GM23338 (cell line): ENCODE measurements at regions not wholly inside any gene's neighbourhood (a gene's known extent, or its start where the extent isn't known, plus 50 kb on each side); places are given as distances from the start of the nearest gene placed in this dataset.

Source experiments
- ATAC-seq: fragments of 200-7000 bp; cut with Tn5 transposase; 3 replicates; pipeline ENCODE4 v1.9.1; 2020
- DNase-seq: peaks from one replicate; pipeline ENCODE4 v3.0.0-alpha.2; 2015; ENCODE audit warnings: low spot score
- H2AFZ ChIP-seq: fragments of 200-600 bp; sonication (generic); 2 replicates; pipeline ENCODE4 v1.8.0; 2016; ENCODE audit warnings: antibody characterized with exemption, mild to moderate bottlenecking, moderate library complexity
- H3F3A ChIP-seq: fragments of 200-600 bp; sonication (generic); replicated peaks from 2 replicates; pipeline ENCODE4 v1.8.0; 2017; ENCODE audit warnings: antibody characterized with exemption, mixed run types, low read depth
- H3K27ac ChIP-seq: fragments of 200-600 bp; sonication (generic); 2 replicates; pipeline ENCODE4 v1.6.1; 2016; ENCODE audit warnings: low read depth
- H3K27me3 ChIP-seq: fragments of 200-600 bp; sonication (generic); 2 replicates; pipeline ENCODE4 v1.8.0; 2016; ENCODE audit warnings: mild to moderate bottlenecking, mixed run types, moderate library complexity; ENCODE audit not compliant: insufficient read depth
- H3K36me3 ChIP-seq: fragments of 200-600 bp; sonication (generic); 2 replicates; pipeline ENCODE4 v1.8.0; 2016; ENCODE audit warnings: mild to moderate bottlenecking; ENCODE audit not compliant: insufficient read depth
- H3K4me1 ChIP-seq: fragments of 200-600 bp; sonication (generic); 2 replicates; pipeline ENCODE4 v1.8.0; 2016; ENCODE audit warnings: mild to moderate bottlenecking, moderate library complexity; ENCODE audit not compliant: insufficient read depth
- H3K4me2 ChIP-seq: fragments of 200-600 bp; sonication (generic); 2 replicates; pipeline ENCODE4 v1.7.1; 2017; ENCODE audit warnings: mixed run types
- H3K4me3 ChIP-seq: fragments of 200-600 bp; sonication (generic); 2 replicates; pipeline ENCODE4 v1.6.1; 2016; ENCODE audit warnings: mixed run types
- H3K79me2 ChIP-seq: fragments of 200-600 bp; sonication (generic); replicated peaks from 2 replicates; pipeline ENCODE4 v1.8.0; 2017; ENCODE audit warnings: mild to moderate bottlenecking; ENCODE audit not compliant: insufficient read depth
- H3K9me2 ChIP-seq: fragments of 200-600 bp; sonication (generic); 2 replicates; pipeline ENCODE4 v1.8.0; 2017; ENCODE audit not compliant: insufficient read depth
- H4K20me1 ChIP-seq: fragments of 200-600 bp; sonication (generic); replicated peaks from 2 replicates; pipeline ENCODE4 v1.8.0; 2017; ENCODE audit warnings: mild to moderate bottlenecking; ENCODE audit not compliant: insufficient read depth
- H3K27ac Mint-ChIP-seq: 2 replicates; pipeline ENCODE4 v1.8.0; 2020; ENCODE audit warnings: inconsistent platforms, mild to moderate bottlenecking, moderate library complexity, mixed read lengths
- H3K27me3 Mint-ChIP-seq: 3 replicates; pipeline ENCODE4 v1.8.0; 2022; ENCODE audit warnings: low read depth, mild to moderate bottlenecking, moderate library complexity, mixed read lengths, inconsistent platforms; ENCODE audit not compliant: insufficient read depth, poor library complexity
- H3K36me3 Mint-ChIP-seq: 3 replicates; pipeline ENCODE4 v1.8.0; 2021; ENCODE audit warnings: low read depth, mild to moderate bottlenecking, inconsistent platforms, moderate library complexity, mixed read lengths
- H3K4me1 Mint-ChIP-seq: 3 replicates; pipeline ENCODE4 v1.8.0; 2020; ENCODE audit warnings: mild to moderate bottlenecking, inconsistent platforms, mixed read lengths
- H3K4me3 Mint-ChIP-seq: 3 replicates; pipeline ENCODE4 v1.8.0; 2021; ENCODE audit warnings: moderate library complexity, mild to moderate bottlenecking, inconsistent platforms, mixed read lengths
- H3K9me3 Mint-ChIP-seq: 3 replicates; pipeline ENCODE4 v1.8.0; 2020; ENCODE audit warnings: moderate library complexity, mild to moderate bottlenecking, inconsistent platforms, mixed read lengths
- EZH2phosphoT487 ChIP-seq: fragments of 200-600 bp; sonication (generic); IDR thresholded peaks from one replicate; pipeline ENCODE4 v1.8.1; 2018; ENCODE audit warnings: antibody characterized with exemption; ENCODE audit not compliant: unreplicated experiment
- JUNB ChIP-seq: IDR thresholded peaks from one replicate; pipeline ENCODE4 v1.6.1; 2016; ENCODE audit warnings: antibody characterized with exemption; ENCODE audit not compliant: unreplicated experiment
- POLR2AphosphoS5 ChIP-seq: IDR thresholded peaks from 2 replicates; pipeline ENCODE4 v1.6.1; 2016; ENCODE audit warnings: antibody characterized with exemption, low read depth
- REST ChIP-seq: IDR thresholded peaks from one replicate; pipeline ENCODE4 v1.6.1; 2018; ENCODE audit warnings: antibody characterized with exemption; ENCODE audit not compliant: unreplicated experiment
- STAT1 ChIP-seq: IDR thresholded peaks from one replicate; pipeline ENCODE4 v1.6.1; 2016; ENCODE audit warnings: antibody characterized with exemption; ENCODE audit not compliant: unreplicated experiment
- ZNF114 ChIP-seq: fragments of 250-450 bp; sonication (Bioruptor Pico); IDR thresholded peaks from 2 replicates; pipeline ENCODE4 v1.5.0; 2020; ENCODE audit warnings: mild to moderate bottlenecking, moderate library complexity
- ZNF331 ChIP-seq: fragments of 250-450 bp; sonication (Bioruptor Pico); IDR thresholded peaks from 2 replicates; pipeline ENCODE4 v1.5.0; 2020; ENCODE audit warnings: low read depth, mild to moderate bottlenecking, moderate library complexity
- ZNF462 ChIP-seq: fragments of 250-450 bp; sonication (Bioruptor Pico); IDR thresholded peaks from 2 replicates; pipeline ENCODE4 v1.5.0; 2020; ENCODE audit warnings: mild to moderate bottlenecking, moderate library complexity
- TF ChIP-seq, protein P1 (sequence below), 2 experiments: fragments of 200-600 bp in 1 of 2; sonication (generic) in 1 of 2; conservative IDR thresholded peaks; 2 replicates each; pipeline versions ENCODE4 v1.5.1 to v1.6.1; 2016 to 2017; ENCODE audit warnings: antibody characterized with exemption in 2 of 2, low read depth in 2 of 2, mild to moderate bottlenecking in 2 of 2, moderate library complexity in 1 of 2
- TF ChIP-seq, protein P2 (sequence below): IDR thresholded peaks from 2 replicates; pipeline ENCODE4 v1.6.1; 2016; ENCODE audit warnings: antibody characterized with exemption

- TF ChIP-seq, protein P1, sequence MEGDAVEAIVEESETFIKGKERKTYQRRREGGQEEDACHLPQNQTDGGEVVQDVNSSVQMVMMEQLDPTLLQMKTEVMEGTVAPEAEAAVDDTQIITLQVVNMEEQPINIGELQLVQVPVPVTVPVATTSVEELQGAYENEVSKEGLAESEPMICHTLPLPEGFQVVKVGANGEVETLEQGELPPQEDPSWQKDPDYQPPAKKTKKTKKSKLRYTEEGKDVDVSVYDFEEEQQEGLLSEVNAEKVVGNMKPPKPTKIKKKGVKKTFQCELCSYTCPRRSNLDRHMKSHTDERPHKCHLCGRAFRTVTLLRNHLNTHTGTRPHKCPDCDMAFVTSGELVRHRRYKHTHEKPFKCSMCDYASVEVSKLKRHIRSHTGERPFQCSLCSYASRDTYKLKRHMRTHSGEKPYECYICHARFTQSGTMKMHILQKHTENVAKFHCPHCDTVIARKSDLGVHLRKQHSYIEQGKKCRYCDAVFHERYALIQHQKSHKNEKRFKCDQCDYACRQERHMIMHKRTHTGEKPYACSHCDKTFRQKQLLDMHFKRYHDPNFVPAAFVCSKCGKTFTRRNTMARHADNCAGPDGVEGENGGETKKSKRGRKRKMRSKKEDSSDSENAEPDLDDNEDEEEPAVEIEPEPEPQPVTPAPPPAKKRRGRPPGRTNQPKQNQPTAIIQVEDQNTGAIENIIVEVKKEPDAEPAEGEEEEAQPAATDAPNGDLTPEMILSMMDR (conservative IDR thresholded peaks at IDR 0.05; ENCODE audit: low read depth in 2 of 2): no peak
- TF ChIP-seq JUNB (no peak), ZNF114 (CRISPR knock-in tag) (no peak), STAT1 (no peak), ZNF462 (CRISPR knock-in tag) (no peak), POLR2AphosphoS5 (no peak), EZH2phosphoT487 (no peak)
Measured at GRCh38 chr2:111251711-111252110, 131.0 kb downstream of the BCL2L11 start (continued).

DNA sequence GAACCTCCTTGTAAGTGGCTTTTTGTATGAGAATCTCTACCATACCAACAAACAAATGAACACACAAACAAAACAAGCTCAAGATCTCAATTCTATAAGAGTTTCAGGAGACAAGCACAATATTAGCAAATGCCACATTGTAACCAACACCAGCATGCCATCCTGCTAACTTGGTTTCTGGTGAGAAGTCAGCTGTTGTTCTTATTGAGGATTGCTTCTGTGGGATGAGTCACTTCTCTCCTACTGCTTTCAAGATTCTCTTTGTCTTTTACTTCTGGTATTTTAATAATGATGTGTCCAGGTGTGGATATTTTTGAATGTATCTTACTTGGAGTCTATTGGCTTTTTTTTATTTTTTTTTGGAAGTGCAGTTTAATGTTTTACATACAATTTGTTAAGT is 131.7 kb downstream of the BCL2L11 start:
- Histone ChIP-seq H4K20me1 (no peaks in the 10 kb centered on the region), H3F3A (no peaks in the 10 kb centered on the region), H3K4me3 (no peak overlapping the region), H3K9me2 (peaks cover 15% of the 10 kb centered on the region), H3K79me2 (no peaks in the 10 kb centered on the region), H3K4me1 (no peaks in the 10 kb centered on the region), H3K36me3 (no peaks in the 10 kb centered on the region), H2AFZ (no peak overlapping the region), H3K27me3 (no peaks in the 10 kb centered on the region), H3K27ac (no peak overlapping the region), H3K4me2 (no peak overlapping the region)
- peaks cover 18% of the 10 kb centered on the region for H3K36me3 Mint-ChIP-seq
- no peak overlapping the region for H3K27ac Mint-ChIP-seq
- H3K27me3 Mint-ChIP-seq: peaks cover 10% of the 10 kb centered on the region
- H3K9me3 Mint-ChIP-seq: peaks cover 22% of the 10 kb centered on the region
- no peak overlapping the region for H3K4me3 Mint-ChIP-seq
- ATAC-seq: no peak
- no peaks in the 10 kb centered on the region for H3K4me1 Mint-ChIP-seq
- DNase-seq: no peak
- TF ChIP-seq REST: no peak
- TF ChIP-seq STAT1: no peak
- TF ChIP-seq POLR2AphosphoS5: no peak
- TF ChIP-seq, protein P2, sequence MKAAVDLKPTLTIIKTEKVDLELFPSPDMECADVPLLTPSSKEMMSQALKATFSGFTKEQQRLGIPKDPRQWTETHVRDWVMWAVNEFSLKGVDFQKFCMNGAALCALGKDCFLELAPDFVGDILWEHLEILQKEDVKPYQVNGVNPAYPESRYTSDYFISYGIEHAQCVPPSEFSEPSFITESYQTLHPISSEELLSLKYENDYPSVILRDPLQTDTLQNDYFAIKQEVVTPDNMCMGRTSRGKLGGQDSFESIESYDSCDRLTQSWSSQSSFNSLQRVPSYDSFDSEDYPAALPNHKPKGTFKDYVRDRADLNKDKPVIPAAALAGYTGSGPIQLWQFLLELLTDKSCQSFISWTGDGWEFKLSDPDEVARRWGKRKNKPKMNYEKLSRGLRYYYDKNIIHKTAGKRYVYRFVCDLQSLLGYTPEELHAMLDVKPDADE: no peak
- TF ChIP-seq ZNF331: no peak
- TF ChIP-seq, protein P1 (conservative IDR thresholded peaks at IDR 0.05; ENCODE audit: low read depth in 2 of 2): no peak
- no peak for TF ChIP-seq ZNF114 (CRISPR knock-in tag)
